Raji (cell line): ENCODE measurements at regions not wholly inside any gene's neighbourhood (a gene's known extent, or its start where the extent isn't known, plus 50 kb on each side); places are given as distances from the start of the nearest gene placed in this dataset.

Experiments used
- POLR2A ChIP-seq: IDR thresholded peaks from 2 replicates; pipeline ENCODE4 v1.6.1; 2011; ENCODE audit warnings: low read depth, low read length, control low read depth; ENCODE audit not compliant: insufficient read depth

DNA sequence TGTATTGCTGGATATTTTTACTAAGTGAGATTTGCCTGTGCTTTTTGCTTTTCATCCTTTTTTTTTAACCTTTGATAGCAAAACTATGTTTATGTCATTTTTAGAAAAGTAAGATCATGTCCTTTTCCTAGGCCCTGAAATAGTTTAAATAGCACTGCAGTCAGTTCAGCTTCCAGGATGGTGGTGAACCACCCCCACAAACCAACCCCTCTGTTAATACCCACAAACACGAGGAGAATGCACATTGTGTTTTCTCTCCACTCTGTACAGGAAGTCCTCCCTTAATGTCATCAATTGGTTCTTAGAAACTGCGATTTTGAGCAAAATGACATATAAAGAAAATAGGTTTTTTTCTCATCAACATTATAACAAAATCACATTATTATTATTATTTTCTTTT, 117.7 kb upstream of the DSCAM start:
- TF ChIP-seq POLR2A, result no peak

DNA sequence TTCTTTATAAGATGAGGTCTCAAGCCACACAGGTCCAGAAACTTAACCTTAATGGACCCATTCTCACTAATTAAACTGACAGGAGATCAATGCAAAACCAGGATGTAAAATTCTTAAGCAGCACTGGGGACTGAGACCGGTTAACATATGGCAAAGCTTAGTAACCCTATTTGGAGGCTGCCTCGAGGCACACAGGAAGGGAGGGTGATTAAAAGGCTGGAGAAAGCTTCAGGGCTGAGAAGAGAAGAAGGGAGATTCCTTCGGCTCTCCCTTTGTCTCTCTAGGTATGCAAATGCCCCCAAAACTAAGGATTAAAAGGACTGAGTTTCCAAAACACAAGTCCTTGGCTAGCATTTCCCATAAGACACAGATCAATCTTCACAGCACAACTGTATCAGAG, 120.8 kb upstream of the DSCAM start:
- TF ChIP-seq POLR2A, result no peak

DNA sequence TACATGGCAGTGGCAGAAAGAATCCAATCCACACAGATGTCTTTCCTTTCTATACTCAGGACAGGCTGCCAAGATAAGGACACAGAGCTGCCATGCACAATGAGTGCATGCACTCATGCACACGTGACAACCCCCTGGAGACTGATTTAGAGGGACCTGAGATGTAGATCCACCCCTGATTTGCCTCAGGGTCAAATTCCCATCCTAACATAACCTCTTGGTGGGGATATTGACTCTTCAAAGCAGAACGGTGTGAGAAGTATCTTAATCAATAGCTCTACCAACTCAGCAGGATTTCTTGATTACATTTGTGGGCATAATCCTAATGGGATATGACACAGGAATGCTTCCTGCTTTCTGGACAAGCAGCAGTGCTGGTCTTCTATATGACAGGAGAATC, 125.2 kb upstream of the DSCAM start:
- TF ChIP-seq POLR2A, result no peak

DNA sequence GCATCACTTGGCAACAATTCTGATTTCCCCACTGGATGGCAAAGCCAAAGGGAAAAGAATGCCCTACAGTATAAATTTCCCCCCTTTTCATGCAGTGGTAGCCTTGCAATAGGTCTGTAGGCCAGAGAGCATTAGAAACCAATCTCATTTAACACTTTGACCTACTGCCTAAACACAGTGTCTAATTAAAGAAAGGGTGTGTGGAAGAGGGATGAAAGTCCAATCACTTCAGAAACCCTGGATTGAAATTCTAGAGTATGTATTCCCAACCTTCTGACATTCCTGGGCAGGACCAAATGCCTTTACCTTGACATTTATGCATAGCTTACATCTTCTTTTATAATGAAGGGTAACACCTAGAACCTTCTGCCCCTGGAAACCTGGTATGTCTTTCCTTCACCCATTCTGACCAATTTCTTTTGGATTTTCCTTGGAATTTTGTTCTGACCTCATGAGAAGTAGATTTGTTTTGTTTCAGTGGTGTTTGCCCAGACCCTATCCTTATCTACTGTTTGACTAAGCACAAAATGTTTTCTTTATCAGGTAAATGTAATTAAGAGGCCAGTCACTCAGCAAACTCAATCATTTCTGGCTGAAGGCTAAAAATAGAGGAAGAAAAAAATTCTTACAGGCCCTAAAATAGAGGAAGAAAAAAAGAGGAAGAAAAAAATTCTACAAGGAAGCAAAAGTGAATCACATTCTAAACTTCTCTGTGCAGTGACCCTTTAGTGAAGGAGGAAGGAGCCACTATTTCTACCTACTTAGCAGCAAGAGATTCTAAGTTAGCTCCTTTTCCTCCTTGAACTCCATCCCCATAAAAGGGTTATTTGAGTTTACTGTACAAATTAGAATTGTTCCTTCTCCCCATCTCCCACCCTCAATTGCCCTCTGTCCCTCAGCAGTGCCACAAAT, 129.5 kb upstream of the DSCAM start:
- no peak for TF ChIP-seq POLR2A

DNA sequence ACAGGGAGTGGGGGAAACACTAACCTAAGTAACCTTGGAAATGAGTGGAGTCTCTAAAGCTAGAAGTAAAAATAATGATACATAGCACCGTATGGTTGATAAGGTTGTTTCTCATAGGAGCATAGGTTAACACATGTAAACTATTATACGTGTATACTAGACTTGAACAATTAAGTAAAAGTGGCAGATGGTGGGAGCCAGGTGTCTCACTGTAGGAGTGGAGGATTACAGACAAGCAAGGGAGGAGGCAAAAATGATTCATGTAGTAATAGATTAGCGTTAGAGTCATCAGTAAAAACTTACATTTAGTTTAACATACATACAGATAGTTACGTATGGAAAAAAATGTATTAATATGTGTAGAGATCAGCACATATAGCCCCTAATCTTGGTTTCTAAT, 138.4 kb upstream of the DSCAM start:
- TF ChIP-seq POLR2A, result no peak

DNA sequence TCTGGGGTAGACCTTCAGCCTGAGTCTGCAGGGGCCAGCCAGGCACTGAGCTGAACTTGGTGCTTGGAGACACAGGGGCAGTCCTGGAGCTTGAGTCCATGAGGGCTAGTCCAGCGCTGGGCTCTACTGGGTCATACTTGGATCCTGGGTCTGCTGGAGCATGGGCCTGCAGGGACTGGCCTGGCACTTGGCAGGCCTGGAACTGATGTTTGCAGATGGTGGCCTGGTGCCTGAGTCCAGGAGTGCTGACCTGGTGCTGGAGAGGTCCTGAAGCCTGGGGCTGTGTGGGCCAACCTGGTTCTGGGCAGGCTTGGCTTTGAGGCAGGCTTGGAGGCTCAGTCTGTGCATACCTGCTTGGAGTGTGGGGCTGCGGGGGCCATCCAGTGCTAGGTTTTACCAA, 143.4 kb upstream of the DSCAM start:
- TF ChIP-seq POLR2A, result no peak

DNA sequence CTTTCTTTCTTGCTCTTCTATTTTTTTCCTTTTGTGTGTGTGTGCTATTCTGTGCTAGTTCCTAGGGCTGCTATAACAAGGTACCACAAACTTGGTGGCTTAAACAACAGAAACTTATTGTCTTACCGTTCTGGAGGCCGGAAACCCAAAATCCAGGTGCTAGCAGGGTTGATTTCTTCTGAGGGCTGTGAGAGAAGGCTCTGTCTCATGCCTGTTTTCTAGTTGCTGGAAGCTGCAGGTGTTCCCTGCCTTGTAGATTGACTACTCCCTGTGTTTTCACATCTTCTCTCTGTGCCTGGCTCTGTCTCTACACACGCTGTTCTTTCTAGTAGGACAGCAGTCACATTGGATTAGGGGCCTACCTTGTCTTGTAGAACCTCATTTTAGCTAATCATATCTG, 150.9 kb upstream of the DSCAM start:
- TF ChIP-seq POLR2A, result no peak

DNA sequence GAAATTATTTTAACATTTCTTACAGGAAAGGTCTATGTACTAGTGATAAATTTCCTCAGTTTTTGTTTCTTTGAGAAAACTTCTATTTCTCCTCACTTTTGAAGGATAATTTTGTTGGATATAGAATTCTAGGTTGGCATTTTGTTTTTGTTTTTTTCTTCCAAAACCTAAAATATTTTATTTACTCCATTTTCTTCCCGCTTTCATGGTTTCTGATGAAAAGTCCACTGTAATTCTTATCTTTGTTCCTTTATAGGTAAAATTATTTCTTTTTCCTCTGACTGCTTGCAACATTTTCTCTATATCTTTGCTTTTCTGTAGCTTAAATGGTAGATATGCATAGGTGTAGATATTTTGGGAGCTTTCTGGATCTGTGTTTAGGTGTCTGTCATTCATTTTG, 153.9 kb upstream of the DSCAM start:
- TF ChIP-seq POLR2A, result no peak

DNA sequence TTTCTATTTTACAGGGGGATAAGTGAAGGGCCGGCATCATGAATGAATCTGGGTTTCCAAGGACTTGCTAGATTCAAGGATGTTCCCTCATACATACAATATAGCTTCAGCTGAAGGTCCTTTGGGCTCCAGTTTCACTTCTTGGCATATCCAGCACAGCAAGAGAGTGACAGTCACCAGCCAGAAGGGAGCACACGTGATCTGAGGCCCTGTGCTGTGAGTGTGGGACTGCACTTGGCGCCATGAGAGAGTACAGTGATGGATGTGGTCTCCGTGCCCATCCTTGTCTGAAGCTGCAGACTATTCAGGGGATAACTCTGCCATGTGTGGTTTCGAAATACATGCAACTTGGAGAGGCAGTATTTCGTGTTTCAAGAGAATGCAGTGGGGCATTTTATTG, 159.7 kb upstream of the DSCAM start:
- TF ChIP-seq POLR2A, result no peak

DNA sequence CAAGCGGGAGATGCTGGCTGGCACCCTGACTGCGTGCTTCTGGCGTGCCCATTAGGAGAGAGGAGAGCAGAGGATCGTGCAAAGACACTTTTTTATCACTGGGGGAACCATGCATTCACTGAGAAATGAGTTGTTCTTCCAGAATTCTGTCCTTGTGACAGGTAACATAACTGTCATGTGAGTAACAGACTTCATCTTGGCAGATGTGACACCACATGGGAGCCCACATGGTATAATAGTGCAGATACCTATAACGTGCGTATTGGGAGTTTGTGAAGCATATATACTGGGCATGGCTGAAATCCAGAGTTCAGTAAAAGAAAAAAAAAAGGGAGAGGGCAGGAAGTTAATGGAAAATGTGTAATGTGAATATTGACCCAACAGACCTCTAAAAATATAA, 159.6 kb upstream of the BACE2 start:
- TF ChIP-seq POLR2A, result no peak

DNA sequence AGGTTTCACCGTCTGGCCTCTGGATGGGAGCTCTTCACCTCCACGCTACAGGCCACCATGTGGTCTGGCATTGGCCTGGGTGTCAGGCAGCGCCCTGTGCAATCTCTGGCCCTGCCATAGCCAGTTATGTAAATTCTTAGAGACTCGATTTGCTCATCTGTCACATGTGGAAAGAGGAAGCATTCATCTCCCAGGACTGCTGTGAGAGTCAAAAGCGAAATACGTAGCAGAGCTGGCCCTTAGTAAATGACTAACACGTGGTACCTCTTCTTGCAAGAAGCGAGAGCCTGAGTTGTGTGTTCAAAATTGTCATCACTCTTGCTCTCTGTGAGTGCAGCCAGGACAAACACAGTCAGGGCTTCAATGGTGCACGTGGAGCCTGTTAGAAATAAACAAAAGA, 159.0 kb upstream of the BACE2 start:
- no peak for TF ChIP-seq POLR2A

DNA sequence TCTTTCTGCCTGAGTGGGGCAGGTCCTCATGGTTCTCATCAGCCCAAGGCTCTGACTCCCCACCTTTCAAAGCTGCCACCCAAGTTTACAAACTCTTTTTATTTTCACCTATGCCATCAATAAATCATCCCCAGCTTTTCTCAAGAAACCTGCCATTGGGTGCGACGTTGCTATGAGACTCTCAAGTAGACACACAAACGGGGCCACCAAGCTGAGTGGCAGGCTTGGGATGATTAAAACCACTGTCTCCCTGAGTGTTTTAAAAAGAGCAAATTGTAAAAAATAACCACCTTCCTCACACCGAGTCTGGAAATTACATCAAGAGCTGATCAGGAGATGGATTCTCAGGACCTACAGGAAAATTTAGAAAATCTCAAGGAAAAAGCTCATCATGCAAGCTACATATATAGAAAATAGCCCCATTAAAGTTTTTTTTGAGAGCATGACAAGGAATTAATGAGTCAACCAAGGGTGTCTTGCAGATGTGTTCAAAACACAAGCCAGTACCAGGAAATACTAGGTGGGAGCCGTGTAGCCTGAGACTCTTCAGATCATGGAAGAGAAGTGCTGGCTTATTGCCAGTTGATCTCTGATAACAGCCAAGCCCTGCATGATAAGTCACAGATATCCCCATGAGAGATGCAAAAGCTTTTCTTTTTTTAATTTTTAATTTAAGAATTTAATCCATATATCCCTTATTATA, 158.4 kb upstream of the BACE2 start:
- no peak for TF ChIP-seq POLR2A

DNA sequence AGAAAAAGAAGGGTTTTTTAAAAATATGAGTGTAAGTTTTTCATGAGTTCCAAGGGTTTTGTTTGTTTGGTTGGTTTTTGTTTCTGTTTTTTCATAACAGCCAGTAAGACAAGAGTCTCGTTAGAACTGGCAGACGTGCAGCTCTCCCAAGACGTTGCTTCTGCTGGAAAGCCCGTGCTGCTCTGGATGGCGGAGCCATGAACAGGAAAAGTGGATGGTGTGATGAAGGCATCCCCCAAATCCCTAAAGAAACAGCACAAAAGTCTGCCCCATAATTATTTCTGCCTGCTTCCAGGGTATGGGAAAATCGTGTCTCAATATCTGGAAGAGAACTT, 157.9 kb upstream of the BACE2 start:
- no peak for TF ChIP-seq POLR2A

DNA sequence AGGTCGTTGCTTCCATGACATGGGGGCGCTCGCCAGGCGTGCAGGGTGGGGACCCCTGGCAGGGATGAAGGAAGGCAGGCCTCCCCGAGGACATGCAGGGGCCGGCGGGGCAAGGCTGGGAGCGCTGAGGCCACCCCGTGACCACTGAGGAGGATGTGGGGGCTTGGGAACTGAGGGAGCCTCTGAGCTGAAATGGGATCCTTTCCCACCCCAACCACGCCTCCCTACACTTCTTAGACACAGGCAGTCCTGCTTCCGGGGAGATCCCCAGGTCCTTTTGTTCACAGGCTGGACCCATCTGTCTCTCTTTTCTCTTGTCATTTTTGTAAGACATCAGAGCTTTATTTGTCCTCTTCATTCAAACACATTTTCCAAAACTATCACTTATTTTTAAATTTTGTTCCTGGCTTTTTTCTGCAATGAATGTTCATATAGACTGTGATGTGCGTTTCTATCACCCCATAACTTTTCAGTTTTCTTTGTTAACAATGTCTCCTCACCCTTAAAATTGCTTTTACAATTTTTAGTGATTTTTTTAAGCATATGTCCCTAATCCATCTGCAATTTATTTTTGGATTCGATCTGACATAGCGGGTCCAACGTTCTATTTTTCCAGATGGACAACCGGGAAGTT, 156.7 kb upstream of the BACE2 start:
- no peak for TF ChIP-seq POLR2A

DNA sequence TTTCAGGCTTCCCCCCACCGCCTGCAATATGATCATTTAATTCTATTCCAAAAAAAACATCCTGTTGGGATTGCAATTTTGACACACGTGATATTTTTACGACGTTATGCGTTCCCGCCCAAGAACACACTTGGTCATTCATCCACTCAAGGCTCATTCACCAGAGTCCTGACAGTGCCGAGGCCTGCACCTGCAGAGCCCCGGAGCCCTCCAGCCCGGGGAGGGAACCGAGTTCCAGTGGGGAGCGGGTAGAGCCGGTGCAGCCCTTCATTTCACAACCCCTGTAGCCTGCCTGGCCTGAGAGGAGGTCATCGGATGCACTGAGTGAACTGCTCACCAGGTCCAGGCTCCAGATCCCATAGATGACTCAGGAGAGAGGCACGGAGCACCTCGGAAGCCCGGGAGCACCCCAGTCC, 156.0 kb upstream of the BACE2 start:
- no peak for TF ChIP-seq POLR2A

DNA sequence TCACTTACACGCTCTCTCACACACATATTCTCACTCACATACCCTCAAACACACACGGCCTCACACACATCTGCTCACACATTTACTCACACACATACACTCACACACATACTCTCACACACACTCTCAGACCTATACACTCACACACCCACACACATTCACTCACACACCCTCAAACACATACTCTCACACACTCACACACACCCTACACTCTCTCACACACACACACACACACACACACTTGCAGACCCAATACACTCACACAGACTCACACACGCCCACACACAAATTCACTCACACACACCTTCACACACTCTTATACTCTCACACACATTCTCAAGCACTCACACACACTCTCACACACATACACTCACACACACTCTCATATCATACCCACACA, 155.5 kb upstream of the BACE2 start:
- no peak for TF ChIP-seq POLR2A
